Ishikawa (cell line): ENCODE measurements at regions not wholly inside any gene's neighbourhood (a gene's known extent, or its start where the extent isn't known, plus 50 kb on each side); places are given as distances from the start of the nearest gene placed in this dataset.

ENCODE experiments used
- CEBPB ChIP-seq: IDR thresholded peaks from 2 replicates; pipeline ENCODE4 v1.6.1; 2012
- CREB1 ChIP-seq: IDR thresholded peaks from 2 replicates; pipeline ENCODE4 v1.6.1; 2012; ENCODE audit warnings: low read depth
- EGR1 ChIP-seq: IDR thresholded peaks from 2 replicates; pipeline ENCODE4 v1.6.1; 2012
- EP300 ChIP-seq: IDR thresholded peaks from 2 replicates; pipeline ENCODE4 v1.6.1; 2012; ENCODE audit warnings: borderline replicate concordance
- NFIC ChIP-seq: IDR thresholded peaks from 2 replicates; pipeline ENCODE4 v1.6.1; 2012
- RAD21 ChIP-seq: IDR thresholded peaks from 2 replicates; pipeline ENCODE4 v1.6.1; 2012; ENCODE audit warnings: low read depth
- TAF1 ChIP-seq: IDR thresholded peaks from 2 replicates; pipeline ENCODE4 v1.6.1; 2012; ENCODE audit warnings: low read depth, mild to moderate bottlenecking
- TEAD4 ChIP-seq: IDR thresholded peaks from 2 replicates; pipeline ENCODE4 v1.6.1; 2012
- YY1 ChIP-seq: IDR thresholded peaks from 2 replicates; pipeline ENCODE4 v1.6.1; 2012; ENCODE audit warnings: low read depth
- TF ChIP-seq, protein P1 (sequence below): IDR thresholded peaks from 2 replicates; pipeline ENCODE4 v1.6.1; 2012
- TF ChIP-seq, protein P2 (sequence below): IDR thresholded peaks from 2 replicates; pipeline ENCODE4 v1.6.1; 2012; ENCODE audit warnings: low read depth, mild to moderate bottlenecking

DNA sequence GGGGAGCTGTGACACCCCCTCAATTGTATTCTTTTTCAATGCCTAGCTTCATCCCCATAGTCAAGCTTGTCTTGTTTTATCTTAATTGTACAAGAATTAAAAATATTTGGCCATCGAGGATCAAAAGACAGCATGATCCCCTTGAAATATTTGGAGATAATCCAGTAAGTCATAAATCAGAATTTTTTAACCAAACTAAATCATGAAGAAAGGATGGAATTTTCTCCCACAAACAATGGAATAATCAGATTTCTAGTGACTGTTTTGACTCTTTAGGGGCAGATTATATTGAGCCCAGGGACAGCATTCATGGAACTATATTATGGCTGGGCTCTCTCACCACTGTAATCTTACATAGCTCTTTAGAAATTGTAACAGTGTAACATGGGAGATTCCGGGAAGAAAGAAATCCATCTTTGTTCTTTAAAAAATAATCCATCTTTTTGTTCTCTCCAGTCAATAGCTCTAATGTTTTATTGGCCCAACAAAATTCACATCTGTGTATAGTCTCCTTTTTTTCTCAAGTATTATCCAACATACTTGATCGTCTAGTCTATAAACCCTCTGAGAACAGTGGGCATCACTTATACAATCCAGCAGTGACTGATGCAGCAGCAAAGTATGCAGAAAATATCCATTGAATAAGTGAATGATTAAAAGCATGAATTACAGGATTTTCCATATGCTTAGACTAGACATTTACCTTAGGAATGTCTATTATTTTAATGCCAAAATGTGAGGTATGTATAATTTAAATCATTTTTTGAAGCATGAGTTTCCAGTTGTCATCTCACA lies 277.0 kb upstream of the PLSCR5 start:
- TF ChIP-seq, protein P1, sequence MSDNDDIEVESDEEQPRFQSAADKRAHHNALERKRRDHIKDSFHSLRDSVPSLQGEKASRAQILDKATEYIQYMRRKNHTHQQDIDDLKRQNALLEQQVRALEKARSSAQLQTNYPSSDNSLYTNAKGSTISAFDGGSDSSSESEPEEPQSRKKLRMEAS = no peak
- no peak for TF ChIP-seq CREB1
- TF ChIP-seq EP300 = no peak
- TF ChIP-seq NFIC = no peak
- TF ChIP-seq, protein P2, sequence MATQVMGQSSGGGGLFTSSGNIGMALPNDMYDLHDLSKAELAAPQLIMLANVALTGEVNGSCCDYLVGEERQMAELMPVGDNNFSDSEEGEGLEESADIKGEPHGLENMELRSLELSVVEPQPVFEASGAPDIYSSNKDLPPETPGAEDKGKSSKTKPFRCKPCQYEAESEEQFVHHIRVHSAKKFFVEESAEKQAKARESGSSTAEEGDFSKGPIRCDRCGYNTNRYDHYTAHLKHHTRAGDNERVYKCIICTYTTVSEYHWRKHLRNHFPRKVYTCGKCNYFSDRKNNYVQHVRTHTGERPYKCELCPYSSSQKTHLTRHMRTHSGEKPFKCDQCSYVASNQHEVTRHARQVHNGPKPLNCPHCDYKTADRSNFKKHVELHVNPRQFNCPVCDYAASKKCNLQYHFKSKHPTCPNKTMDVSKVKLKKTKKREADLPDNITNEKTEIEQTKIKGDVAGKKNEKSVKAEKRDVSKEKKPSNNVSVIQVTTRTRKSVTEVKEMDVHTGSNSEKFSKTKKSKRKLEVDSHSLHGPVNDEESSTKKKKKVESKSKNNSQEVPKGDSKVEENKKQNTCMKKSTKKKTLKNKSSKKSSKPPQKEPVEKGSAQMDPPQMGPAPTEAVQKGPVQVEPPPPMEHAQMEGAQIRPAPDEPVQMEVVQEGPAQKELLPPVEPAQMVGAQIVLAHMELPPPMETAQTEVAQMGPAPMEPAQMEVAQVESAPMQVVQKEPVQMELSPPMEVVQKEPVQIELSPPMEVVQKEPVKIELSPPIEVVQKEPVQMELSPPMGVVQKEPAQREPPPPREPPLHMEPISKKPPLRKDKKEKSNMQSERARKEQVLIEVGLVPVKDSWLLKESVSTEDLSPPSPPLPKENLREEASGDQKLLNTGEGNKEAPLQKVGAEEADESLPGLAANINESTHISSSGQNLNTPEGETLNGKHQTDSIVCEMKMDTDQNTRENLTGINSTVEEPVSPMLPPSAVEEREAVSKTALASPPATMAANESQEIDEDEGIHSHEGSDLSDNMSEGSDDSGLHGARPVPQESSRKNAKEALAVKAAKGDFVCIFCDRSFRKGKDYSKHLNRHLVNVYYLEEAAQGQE = no peak
- no peak for TF ChIP-seq RAD21
- no peak for TF ChIP-seq EGR1
- TF ChIP-seq TAF1 = no peak
- no peak for TF ChIP-seq YY1
- no peak for TF ChIP-seq TEAD4
- no peak for TF ChIP-seq CEBPB
